Astrocyte of the spinal cord (primary cell): ENCODE measurements at regions not wholly inside any gene's neighbourhood (a gene's known extent, or its start where the extent isn't known, plus 50 kb on each side); places are given as distances from the start of the nearest gene placed in this dataset.

ENCODE experiments used
- DNase-seq: peaks from one replicate; pipeline ENCODE4 v3.0.0; 2011; ENCODE audit warnings: low read depth, low spot score
- H3K4me3 ChIP-seq: 2 replicates; pipeline ENCODE4 v1.5.1; 2011; ENCODE audit warnings: low read depth, mild to moderate bottlenecking, low read length, moderate library complexity
- in situ Hi-C: cut with HindIII; loops from 2 replicates; pipeline ENCODE4 v1.10.0; 2017; ENCODE audit warnings: low sequenced_read_pairs
- TF ChIP-seq, protein P1 (sequence below): IDR thresholded peaks from 2 replicates; pipeline ENCODE4 v1.5.1; 2012; ENCODE audit warnings: low read depth, mild to moderate bottlenecking, low read length, inconsistent platforms

DNA sequence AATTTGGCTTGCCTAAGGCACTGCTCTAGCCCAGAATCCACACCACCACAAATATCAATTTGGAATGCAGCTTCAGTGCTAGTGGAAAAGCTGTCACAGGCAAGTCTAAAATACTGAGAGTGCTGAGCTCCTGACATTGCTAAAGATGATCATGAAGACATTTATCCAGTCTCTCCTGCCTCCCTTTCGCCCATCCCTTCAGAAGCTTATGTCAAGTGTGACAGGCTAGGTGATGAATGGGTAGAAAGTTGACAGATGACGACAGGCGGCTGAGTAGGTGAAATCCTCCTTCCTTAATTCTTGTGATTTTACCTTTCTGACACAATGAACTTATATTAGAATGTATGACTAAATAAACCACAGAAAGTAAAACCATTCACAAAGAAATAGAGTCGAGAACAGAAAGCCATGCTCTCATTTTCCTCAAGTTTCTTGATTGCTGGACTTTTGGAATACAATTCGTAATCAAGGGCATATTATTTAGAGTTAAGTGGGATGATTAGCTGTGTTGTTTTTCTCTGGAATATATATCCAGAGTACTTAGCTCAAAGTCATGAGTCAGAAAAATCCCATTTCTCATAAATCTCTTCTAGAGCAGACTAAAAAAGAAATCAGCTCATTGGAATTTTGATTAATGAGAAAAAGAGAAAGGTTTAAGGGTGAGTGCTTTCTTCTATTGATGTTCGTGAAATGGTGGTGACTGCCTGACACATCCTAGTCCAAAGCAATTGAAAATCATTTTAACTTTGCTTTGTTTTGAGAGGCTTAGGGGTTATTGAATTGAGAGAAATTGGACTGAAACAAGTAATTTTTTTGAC lies 1228.2 kb upstream of the CITED2 start:
- TF ChIP-seq, protein P1, sequence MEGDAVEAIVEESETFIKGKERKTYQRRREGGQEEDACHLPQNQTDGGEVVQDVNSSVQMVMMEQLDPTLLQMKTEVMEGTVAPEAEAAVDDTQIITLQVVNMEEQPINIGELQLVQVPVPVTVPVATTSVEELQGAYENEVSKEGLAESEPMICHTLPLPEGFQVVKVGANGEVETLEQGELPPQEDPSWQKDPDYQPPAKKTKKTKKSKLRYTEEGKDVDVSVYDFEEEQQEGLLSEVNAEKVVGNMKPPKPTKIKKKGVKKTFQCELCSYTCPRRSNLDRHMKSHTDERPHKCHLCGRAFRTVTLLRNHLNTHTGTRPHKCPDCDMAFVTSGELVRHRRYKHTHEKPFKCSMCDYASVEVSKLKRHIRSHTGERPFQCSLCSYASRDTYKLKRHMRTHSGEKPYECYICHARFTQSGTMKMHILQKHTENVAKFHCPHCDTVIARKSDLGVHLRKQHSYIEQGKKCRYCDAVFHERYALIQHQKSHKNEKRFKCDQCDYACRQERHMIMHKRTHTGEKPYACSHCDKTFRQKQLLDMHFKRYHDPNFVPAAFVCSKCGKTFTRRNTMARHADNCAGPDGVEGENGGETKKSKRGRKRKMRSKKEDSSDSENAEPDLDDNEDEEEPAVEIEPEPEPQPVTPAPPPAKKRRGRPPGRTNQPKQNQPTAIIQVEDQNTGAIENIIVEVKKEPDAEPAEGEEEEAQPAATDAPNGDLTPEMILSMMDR: no peak
- no peak overlapping the region for H3K4me3 ChIP-seq
- peak; percentile 6 for DNase-seq
- in situ Hi-C loops: no loop called here

DNA sequence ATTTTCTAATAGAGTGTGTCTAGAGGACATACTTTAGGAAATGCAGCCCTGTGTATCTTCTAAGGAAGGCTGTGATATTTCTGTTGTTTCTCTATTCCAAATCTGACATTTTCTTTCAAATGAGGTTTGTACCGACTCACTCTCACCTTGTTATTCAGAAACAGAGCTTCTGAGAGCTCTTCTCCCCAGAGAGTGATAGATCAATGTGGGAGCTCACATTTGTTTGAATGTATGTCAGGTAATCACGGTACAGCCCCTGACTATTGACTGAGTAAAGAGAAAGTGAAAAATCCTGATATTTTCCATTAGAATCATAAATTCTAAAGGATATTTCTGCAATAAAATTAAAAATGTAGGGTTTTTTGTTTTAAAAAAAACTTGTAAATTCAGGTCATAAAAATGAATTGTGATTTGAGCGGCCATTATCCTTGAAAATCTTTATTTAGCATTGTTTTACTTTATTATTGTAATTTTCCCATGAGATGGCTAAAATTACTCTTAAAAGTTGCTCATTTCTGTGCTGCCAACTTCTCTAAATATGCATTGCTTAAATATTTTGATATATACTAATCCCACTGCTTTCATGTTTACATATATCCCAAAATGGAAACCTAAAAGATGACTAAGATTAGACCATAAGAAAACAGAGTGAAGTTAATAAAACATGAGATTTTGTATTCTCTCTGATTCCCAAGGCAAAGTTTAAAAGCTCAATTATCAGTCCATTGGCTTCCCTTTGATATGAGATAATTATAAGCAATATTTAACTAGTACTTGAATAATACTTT lies 1226.8 kb upstream of the CITED2 start:
- TF ChIP-seq, protein P1: no peak
- H3K4me3 ChIP-seq: no peak overlapping the region
- DNase-seq: no peak
- in situ Hi-C loops: no loop called here

DNA sequence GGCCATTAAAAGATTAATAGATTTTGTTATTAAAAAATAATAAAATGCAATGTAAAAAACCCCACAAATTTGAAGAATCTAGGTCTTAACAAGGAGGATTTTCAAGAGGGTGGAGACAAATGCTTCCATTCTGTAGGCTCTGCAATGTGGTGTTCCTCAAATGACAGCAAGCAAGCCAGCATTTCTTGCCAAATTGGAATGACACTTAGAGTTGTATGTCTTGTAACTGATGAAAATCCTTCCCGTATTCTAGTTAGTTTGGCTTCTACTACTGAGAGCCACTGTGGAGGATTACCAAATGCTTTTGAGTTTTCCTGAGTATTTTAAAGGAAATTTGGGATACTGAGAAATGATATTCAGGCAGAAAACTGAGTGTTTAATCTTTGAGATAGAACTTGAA lies 1225.5 kb upstream of the CITED2 start:
- no peak for DNase-seq
- H3K4me3 ChIP-seq: no peak overlapping the region
- in situ Hi-C loops: no loop called here
- TF ChIP-seq, protein P1: no peak

DNA sequence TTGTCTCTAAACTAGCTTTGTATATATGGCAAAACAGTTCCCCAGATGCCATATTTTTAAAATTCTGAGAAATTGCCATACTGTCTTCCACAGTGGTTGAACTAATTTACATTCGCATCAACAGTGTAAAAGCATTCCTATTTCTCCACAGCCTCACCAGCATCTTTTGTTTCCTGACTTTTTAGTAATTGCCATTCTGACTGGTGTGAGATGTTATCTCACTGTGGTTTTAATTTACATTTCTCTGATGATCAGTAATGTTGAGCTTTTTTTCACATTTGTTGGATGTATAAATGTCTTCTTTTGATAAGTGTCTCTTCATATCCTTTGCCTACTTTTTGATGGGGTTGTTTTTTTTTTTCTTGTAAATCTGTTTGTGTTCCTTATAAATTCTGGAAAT lies 1222.7 kb upstream of the CITED2 start:
- in situ Hi-C loops: no loop called here
- no peak overlapping the region for H3K4me3 ChIP-seq
- TF ChIP-seq, protein P1: no peak
- no peak for DNase-seq

DNA sequence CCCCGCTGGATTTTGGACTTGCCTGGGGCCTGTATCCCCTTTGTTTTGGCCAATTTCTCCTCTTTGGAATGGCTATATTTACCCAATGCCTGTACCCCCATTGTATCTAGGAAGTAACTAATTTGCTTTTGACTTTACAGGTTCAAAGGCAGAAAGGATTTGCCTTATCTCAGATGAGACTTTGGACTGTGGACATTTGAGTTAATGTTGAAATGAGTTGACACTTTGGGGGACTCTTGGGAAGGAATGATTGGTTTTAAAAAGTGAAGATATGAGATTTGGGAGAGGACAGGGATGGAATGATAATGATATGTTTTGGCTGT lies 1220.3 kb upstream of the CITED2 start:
- TF ChIP-seq, protein P1: no peak
- no peak for DNase-seq
- H3K4me3 ChIP-seq: no peak overlapping the region
- in situ Hi-C loops: no loop called here

DNA sequence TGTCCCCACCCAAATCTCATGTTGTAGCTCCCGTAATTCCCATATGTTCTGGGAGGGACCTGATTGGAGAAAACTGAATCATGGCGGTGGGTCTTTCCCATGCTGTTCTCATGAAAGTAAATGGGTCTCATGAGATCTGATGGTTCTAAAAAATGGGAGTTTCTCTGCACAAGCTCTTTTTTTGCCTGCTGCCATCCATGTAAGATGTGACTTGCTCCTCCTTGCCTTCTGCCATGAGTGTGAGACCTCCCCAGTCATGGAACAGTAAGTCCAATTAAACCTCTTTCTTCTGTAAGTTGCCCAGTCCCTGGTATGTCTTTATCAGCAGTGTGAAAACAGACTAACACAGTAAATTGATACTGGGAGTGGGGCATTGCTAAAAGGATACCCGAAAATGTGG lies 1218.4 kb upstream of the CITED2 start:
- TF ChIP-seq, protein P1: no peak
- H3K4me3 ChIP-seq: no peak overlapping the region
- DNase-seq: no peak
- in situ Hi-C loops: no loop called here
